A549 (cell line): ENCODE measurements at regions not wholly inside any gene's neighbourhood (a gene's known extent, or its start where the extent isn't known, plus 50 kb on each side); places are given as distances from the start of the nearest gene placed in this dataset.

ENCODE experiments used
- ATAC-seq, 2 experiments: fragments of 200-7000 bp in 1 of 2; fragments of >200 bp in 1 of 2; cut with Nextera tagmentation in 1 of 2; cut with Tn5 transposase in 1 of 2; 3 replicates each; pipeline versions ENCODE4 v1.8.0 to v1.9.1; 2018 to 2020; ENCODE audit warnings: mild to moderate bottlenecking in 1 of 2, moderate library complexity in 1 of 2
- CTCF ChIA-PET: fragments of 300-600 bp; sonication (Branson Sonifier 250); formaldehyde crosslinking; extraction: SDS; loops from one replicate; lab custom pipeline; 2021; ENCODE audit warnings: antibody characterized with exemption, inconsistent platforms; lab: Yijun Ruan, JAX
- POLR2A ChIA-PET: fragments of 350-600 bp; formaldehyde crosslinking; extraction: SDS; loops from one replicate; lab custom pipeline; 2021; ENCODE audit warnings: antibody characterized with exemption, inconsistent platforms; lab: Yijun Ruan, JAX
- DNase-seq, 2 experiments: peaks; one replicate each; pipeline versions ENCODE4 v3.0.0 to v3.0.0-alpha.2; 2011 to 2016; ENCODE audit warnings: low read depth in 1 of 2, low spot score in 1 of 2
- FAIRE-seq: peaks from 2 replicates; lab custom pipeline; 2011; peaks lifted over from hg19 to GRCh38; lab: Jason Lieb, UNC
- H3K27ac ChIP-seq, 2 experiments: fragments of >200 bp; sonication (Bioruptor Twin); formaldehyde crosslinking; 3 replicates each; pipeline ENCODE4 v1.5.1; 2016 to 2017
- H3K4me1 ChIP-seq: fragments of >200 bp; sonication (Bioruptor Twin); formaldehyde crosslinking; 3 replicates; pipeline ENCODE4 v1.6.1; 2016
- H3K4me2 ChIP-seq: fragments of >200 bp; sonication (Bioruptor Twin); formaldehyde crosslinking; 3 replicates; pipeline ENCODE4 v1.6.1; 2016
- H3K4me3 ChIP-seq: fragments of >200 bp; sonication (Bioruptor Twin); formaldehyde crosslinking; 3 replicates; pipeline ENCODE4 v1.5.1; 2016
- H3K9me3 ChIP-seq: fragments of >200 bp; sonication (Bioruptor Twin); formaldehyde crosslinking; 3 replicates; pipeline ENCODE4 v1.6.1; 2016
- BHLHE40 ChIP-seq: IDR thresholded peaks from 2 replicates; pipeline ENCODE4 v1.6.1; 2012; ENCODE audit warnings: low read depth, low read length, inconsistent platforms
- CBX2 ChIP-seq: fragments of 200-600 bp; sonication (generic); IDR thresholded peaks from 2 replicates; pipeline ENCODE4 v1.6.1; 2016; ENCODE audit warnings: low read depth, mild to moderate bottlenecking, borderline replicate concordance
- CEBPB ChIP-seq, 2 experiments: fragments of >200 bp in 1 of 2; sonication (Bioruptor Twin) in 1 of 2; formaldehyde crosslinking in 1 of 2; IDR thresholded peaks; 2 replicates each; pipeline ENCODE4 v1.6.1; 2012 to 2016
- CHD2 ChIP-seq: fragments of 150-350 bp; IDR thresholded peaks from 2 replicates; pipeline ENCODE4 v1.6.1; 2014; ENCODE audit warnings: low read length; ENCODE audit not compliant: partially characterized antibody
- ELK1 ChIP-seq: fragments of 150-350 bp; IDR thresholded peaks from 2 replicates; pipeline ENCODE4 v1.6.1; 2014; ENCODE audit warnings: low read depth, mild to moderate bottlenecking, low read length
- FOSB ChIP-seq: fragments of 250-450 bp; sonication (Bioruptor Pico); IDR thresholded peaks from 2 replicates; pipeline ENCODE4 v1.5.0; 2020; ENCODE audit warnings: mild to moderate bottlenecking, moderate library complexity
- FOXS1 ChIP-seq: fragments of 250-450 bp; sonication (Bioruptor Pico); IDR thresholded peaks from 2 replicates; pipeline ENCODE4 v1.5.0; 2020; ENCODE audit warnings: mild to moderate bottlenecking, moderate library complexity
- NFE2L2 ChIP-seq: fragments of 150-350 bp; conservative IDR thresholded peaks from 2 replicates; pipeline ENCODE4 v1.6.1; 2014; ENCODE audit warnings: low read length
- NPAS2 ChIP-seq: fragments of 250-450 bp; sonication (Bioruptor Pico); IDR thresholded peaks from 2 replicates; pipeline ENCODE4 v1.8.0; 2022; ENCODE audit warnings: mild to moderate bottlenecking, moderate library complexity, borderline replicate concordance
- NR3C1 ChIP-seq: fragments of >200 bp; sonication (Bioruptor Twin); formaldehyde crosslinking; IDR thresholded peaks from 3 replicates; pipeline ENCODE4 v1.6.1; 2017
- RAD21 ChIP-seq, 2 experiments: fragments of >200 bp in 1 of 2; sonication (Bioruptor Twin) in 1 of 2; formaldehyde crosslinking in 1 of 2; IDR thresholded peaks in 1 of 2; conservative IDR thresholded peaks in 1 of 2; 2 replicates in 1 of 2; 3 replicates in 1 of 2; pipeline ENCODE4 v1.6.1; 2012 to 2018; ENCODE audit warnings: inconsistent platforms in 1 of 2
- RARB ChIP-seq: fragments of 250-450 bp; sonication (Bioruptor Pico); IDR thresholded peaks from 2 replicates; pipeline ENCODE4 v1.8.0; 2021; ENCODE audit warnings: mild to moderate bottlenecking, moderate library complexity
- RCOR1 ChIP-seq: fragments of 150-350 bp; IDR thresholded peaks from 2 replicates; pipeline ENCODE4 v1.6.1; 2014; ENCODE audit warnings: antibody characterized with exemption, low read length, low read depth
- RNF2 ChIP-seq: fragments of 200-600 bp; sonication (generic); IDR thresholded peaks from 2 replicates; pipeline ENCODE4 v1.6.1; 2016; ENCODE audit warnings: low read depth, mild to moderate bottlenecking, antibody characterized with exemption, moderate library complexity, borderline replicate concordance
- SMC3 ChIP-seq: fragments of >200 bp; sonication (Bioruptor Twin); formaldehyde crosslinking; IDR thresholded peaks from 3 replicates; pipeline ENCODE4 v1.6.1; 2018; ENCODE audit warnings: inconsistent platforms
- SREBF2 ChIP-seq: fragments of 450-650 bp; IDR thresholded peaks from 2 replicates; pipeline ENCODE4 v1.6.1; 2014; ENCODE audit warnings: mild to moderate bottlenecking, moderate library complexity
- TFCP2L1 ChIP-seq: fragments of 250-450 bp; sonication (Bioruptor Pico); IDR thresholded peaks from 2 replicates; pipeline ENCODE4 v1.5.0; 2021; ENCODE audit warnings: mild to moderate bottlenecking
- ZFP36 ChIP-seq: fragments of 450-650 bp; IDR thresholded peaks from 2 replicates; pipeline ENCODE4 v1.6.1; 2014; ENCODE audit warnings: borderline replicate concordance; ENCODE audit not compliant: partially characterized antibody
- ZSCAN20 ChIP-seq: fragments of 250-450 bp; sonication (Bioruptor Pico); IDR thresholded peaks from 2 replicates; pipeline ENCODE4 v1.8.0; 2022; ENCODE audit warnings: mild to moderate bottlenecking, moderate library complexity
- WGBS: methylation state at CpG from one replicate; pipeline ENCODE4 v1.1.6; 2017; ENCODE audit errors: missing lambda C conversion rate; 5-methylcytosine and 5-hydroxymethylcytosine counted together
- TF ChIP-seq, protein P1 (sequence below): fragments of >200 bp; sonication (Bioruptor Twin); formaldehyde crosslinking; IDR thresholded peaks from 3 replicates; pipeline ENCODE4 v1.5.1; 2016
- TF ChIP-seq, protein P2 (sequence below): IDR thresholded peaks from 2 replicates; pipeline ENCODE4 v1.6.1; 2012; ENCODE audit warnings: low read depth, borderline replicate concordance
- TF ChIP-seq, protein P3 (sequence below): fragments of >200 bp; sonication (Bioruptor Twin); formaldehyde crosslinking; IDR thresholded peaks from 3 replicates; pipeline ENCODE4 v1.6.1; 2016

DNA sequence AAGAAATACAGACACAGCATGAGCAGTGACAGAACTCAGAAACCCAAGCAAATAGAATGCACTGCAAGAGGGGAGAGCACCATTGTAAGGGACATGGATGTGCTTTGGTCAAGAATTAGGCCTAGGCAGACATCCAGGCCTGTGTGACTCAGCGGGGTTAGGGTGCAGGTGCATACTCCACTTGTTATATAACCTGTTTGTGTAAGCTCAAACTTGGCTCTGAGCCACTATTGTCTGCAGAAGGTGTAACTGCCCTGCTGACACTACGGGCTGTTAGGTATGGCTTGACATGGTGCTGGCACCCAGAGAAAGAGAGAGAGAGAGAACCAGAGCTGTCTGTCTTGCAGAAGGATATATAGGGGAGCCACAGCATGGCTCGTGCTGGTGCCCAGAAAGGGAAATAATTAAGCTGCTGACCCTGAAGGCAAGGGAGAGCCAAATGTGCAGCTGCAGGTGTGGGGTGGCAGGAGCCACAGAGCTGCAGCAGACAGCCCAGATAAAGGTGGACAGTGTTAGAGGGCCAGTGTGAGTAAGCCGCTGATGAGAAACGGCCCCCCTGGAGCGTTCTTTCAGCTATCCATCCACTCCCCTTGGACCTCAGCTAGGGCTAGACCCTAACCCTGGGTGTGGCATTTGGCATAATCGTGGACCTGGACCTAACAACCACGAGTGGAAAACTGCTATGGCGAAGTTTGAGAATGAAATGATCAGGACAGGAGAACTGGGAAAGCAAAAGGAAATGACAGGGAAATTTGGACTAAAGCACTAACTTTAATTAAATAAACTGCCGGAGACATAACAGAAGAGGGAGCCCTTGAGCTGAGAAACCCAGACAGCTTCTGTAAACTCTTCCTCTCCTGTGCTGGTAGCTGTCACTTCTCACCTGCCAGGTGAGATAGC is 253.0 kb upstream of the CCDC179 start:
- H3K4me2 ChIP-seq = 0 out of 3 replicates have a peak overlapping the region, but pooled peaks have one; percentile 29
- POLR2A ChIA-PET = no interaction called here
- DNase-seq (peak; percentile 12 to 43), FAIRE-seq (no peak), ATAC-seq (peak; percentile 50 to 70; a peak in 4 of 6 replicates)
- no peak overlapping the region for H3K4me3 ChIP-seq
- TF ChIP-seq, protein P1, sequence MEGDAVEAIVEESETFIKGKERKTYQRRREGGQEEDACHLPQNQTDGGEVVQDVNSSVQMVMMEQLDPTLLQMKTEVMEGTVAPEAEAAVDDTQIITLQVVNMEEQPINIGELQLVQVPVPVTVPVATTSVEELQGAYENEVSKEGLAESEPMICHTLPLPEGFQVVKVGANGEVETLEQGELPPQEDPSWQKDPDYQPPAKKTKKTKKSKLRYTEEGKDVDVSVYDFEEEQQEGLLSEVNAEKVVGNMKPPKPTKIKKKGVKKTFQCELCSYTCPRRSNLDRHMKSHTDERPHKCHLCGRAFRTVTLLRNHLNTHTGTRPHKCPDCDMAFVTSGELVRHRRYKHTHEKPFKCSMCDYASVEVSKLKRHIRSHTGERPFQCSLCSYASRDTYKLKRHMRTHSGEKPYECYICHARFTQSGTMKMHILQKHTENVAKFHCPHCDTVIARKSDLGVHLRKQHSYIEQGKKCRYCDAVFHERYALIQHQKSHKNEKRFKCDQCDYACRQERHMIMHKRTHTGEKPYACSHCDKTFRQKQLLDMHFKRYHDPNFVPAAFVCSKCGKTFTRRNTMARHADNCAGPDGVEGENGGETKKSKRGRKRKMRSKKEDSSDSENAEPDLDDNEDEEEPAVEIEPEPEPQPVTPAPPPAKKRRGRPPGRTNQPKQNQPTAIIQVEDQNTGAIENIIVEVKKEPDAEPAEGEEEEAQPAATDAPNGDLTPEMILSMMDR = peak; percentile 47; the same call in 2 of the 3 replicates
- peak; percentile 62 for TF ChIP-seq SMC3
- TF ChIP-seq RCOR1 = no peak
- TF ChIP-seq CEBPB (IDR thresholded peaks at IDR 0.05) = no peak
- TF ChIP-seq RAD21 (conservative IDR thresholded peaks at IDR 0.05 in 1 of 2, IDR thresholded peaks at IDR 0.05 in 1 of 2) = peak; percentile 69 to 74
- 14% methylated on average over 10 of the region's 10 CpGs for WGBS
- no peaks in the 10 kb centered on the region for H3K4me1 ChIP-seq
- H3K9me3 ChIP-seq = no peaks in the 10 kb centered on the region
- CTCF ChIA-PET = interaction anchor here (1.1 to 2.4 kb wide), 3 partner anchors 14 to 1579 kb away, joined by 3 to 5 read pairs (median 3); no protein-coding TSS in a partner anchor
- no peak overlapping the region for H3K27ac ChIP-seq

DNA sequence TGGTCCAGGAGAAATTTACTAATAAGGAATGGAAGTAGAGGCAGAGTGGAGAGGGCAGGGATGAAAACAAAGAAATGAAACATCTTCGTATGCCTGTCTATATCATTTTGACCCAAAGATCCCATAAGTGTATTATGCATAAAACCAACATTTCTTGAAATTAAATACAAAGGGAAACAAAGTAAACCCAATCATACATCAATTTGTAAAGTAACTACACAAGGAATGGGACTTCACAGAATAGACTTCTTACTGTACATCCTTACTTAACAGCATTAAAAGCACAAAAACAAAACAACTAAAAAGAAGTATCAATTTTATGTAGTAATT is 253.6 kb upstream of the CCDC179 start:
- no peaks in the 10 kb centered on the region for H3K4me1 ChIP-seq
- CTCF ChIA-PET = interaction anchor here (1.1 to 2.4 kb wide), 2 partner anchors 238 to 1579 kb away, joined by 3 to 5 read pairs; no protein-coding TSS in a partner anchor
- POLR2A ChIA-PET = no interaction called here
- no peak for DNase-seq
- 0% methylated on average over 1 of the region's 1 CpG for WGBS
- no peak overlapping the region for H3K27ac ChIP-seq
- H3K9me3 ChIP-seq = no peaks in the 10 kb centered on the region
- FAIRE-seq = no peak
- no peak overlapping the region for H3K4me2 ChIP-seq
- no peak overlapping the region for H3K4me3 ChIP-seq
- no peak for TF ChIP-seq TFCP2L1 (CRISPR knock-in tag)
- TF ChIP-seq CEBPB (IDR thresholded peaks at IDR 0.05) = no peak
- TF ChIP-seq RNF2 = no peak
- no peak for TF ChIP-seq SREBF2
- TF ChIP-seq, protein P2, sequence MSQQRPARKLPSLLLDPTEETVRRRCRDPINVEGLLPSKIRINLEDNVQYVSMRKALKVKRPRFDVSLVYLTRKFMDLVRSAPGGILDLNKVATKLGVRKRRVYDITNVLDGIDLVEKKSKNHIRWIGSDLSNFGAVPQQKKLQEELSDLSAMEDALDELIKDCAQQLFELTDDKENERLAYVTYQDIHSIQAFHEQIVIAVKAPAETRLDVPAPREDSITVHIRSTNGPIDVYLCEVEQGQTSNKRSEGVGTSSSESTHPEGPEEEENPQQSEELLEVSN = no peak
- TF ChIP-seq NFE2L2 = no peak
- no peak for TF ChIP-seq FOSB (CRISPR knock-in tag)
- TF ChIP-seq, protein P3, sequence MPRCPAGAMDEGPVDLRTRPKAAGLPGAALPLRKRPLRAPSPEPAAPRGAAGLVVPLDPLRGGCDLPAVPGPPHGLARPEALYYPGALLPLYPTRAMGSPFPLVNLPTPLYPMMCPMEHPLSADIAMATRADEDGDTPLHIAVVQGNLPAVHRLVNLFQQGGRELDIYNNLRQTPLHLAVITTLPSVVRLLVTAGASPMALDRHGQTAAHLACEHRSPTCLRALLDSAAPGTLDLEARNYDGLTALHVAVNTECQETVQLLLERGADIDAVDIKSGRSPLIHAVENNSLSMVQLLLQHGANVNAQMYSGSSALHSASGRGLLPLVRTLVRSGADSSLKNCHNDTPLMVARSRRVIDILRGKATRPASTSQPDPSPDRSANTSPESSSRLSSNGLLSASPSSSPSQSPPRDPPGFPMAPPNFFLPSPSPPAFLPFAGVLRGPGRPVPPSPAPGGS = no peak
- no peak for TF ChIP-seq RARB (CRISPR knock-in tag)
- no peak for TF ChIP-seq ZSCAN20 (CRISPR knock-in tag)
- TF ChIP-seq ELK1 = no peak
- TF ChIP-seq NPAS2 (CRISPR knock-in tag) = no peak
- no peak for TF ChIP-seq BHLHE40
- ATAC-seq = no peak

- CTCF ChIA-PET = no interaction called here
- peak in 1 of 2 experiments; percentile 16 for DNase-seq
Observed at GRCh38 chr11:23123753-23124152, 263.5 kb upstream of the CCDC179 start.

More at GRCh38 chr11:23123753-23124152, 263.5 kb upstream of the CCDC179 start:
- TF ChIP-seq SMC3 (no peak), NR3C1 (no peak), NFE2L2 (no peak), ZFP36 (no peak), RNF2 (no peak), FOXS1 (CRISPR knock-in tag) (no peak), CBX2 (no peak), CHD2 (no peak)
- ATAC-seq (no peak), FAIRE-seq (no peak)
- Histone ChIP-seq H3K27ac (no peak overlapping the region), H3K4me2 (no peak overlapping the region), H3K4me3 (no peak overlapping the region), H3K4me1 (no peaks in the 10 kb centered on the region), H3K9me3 (no peaks in the 10 kb centered on the region)
- POLR2A ChIA-PET = no interaction called here
- WGBS = 20% methylated on average over 3 of the region's 3 CpGs
